Osteoblast (primary cell): ENCODE measurements at regions not wholly inside any gene's neighbourhood (a gene's known extent, or its start where the extent isn't known, plus 50 kb on each side); places are given as distances from the start of the nearest gene placed in this dataset.

Experiments
- DNase-seq: peaks from one replicate; pipeline ENCODE4 v3.0.0; 2011; ENCODE audit warnings: low spot score, mixed read lengths; ENCODE audit not compliant: insufficient read length; ENCODE audit errors: missing footprints
- H2AFZ ChIP-seq: 2 replicates; pipeline ENCODE4 v1.6.0; 2011; ENCODE audit warnings: mild to moderate bottlenecking, low read length
- H3K27ac ChIP-seq: 2 replicates; pipeline ENCODE4 v1.5.1; 2011; ENCODE audit warnings: mild to moderate bottlenecking, low read depth, low read length, moderate library complexity
- H3K27me3 ChIP-seq: 2 replicates; pipeline ENCODE4 v1.6.0; 2012; ENCODE audit warnings: mild to moderate bottlenecking, control low read depth, inconsistent platforms, low read length, moderate library complexity; ENCODE audit not compliant: insufficient read depth
- H3K36me3 ChIP-seq: 2 replicates; pipeline ENCODE4 v1.5.1; 2011; ENCODE audit warnings: mild to moderate bottlenecking, low read length, control low read depth, moderate library complexity; ENCODE audit not compliant: insufficient read depth
- H3K4me1 ChIP-seq: 2 replicates; pipeline ENCODE4 v1.5.1; 2011; ENCODE audit warnings: mild to moderate bottlenecking, low read length, control low read depth, moderate library complexity; ENCODE audit not compliant: insufficient read depth
- H3K4me2 ChIP-seq: 2 replicates; pipeline ENCODE4 v1.6.0; 2011; ENCODE audit warnings: mild to moderate bottlenecking, low read length; ENCODE audit not compliant: insufficient read depth
- H3K4me3 ChIP-seq: fragments of 200-600 bp; sonication (generic); 3 replicates; pipeline ENCODE4 v1.5.1; 2012; ENCODE audit warnings: mild to moderate bottlenecking, low read length, inconsistent platforms; ENCODE audit not compliant: insufficient read depth
- H3K79me2 ChIP-seq: 2 replicates; pipeline ENCODE4 v1.6.0; 2012; ENCODE audit warnings: mild to moderate bottlenecking, low read length, control low read depth, inconsistent platforms; ENCODE audit not compliant: insufficient read depth
- H3K9me3 ChIP-seq: 2 replicates; pipeline ENCODE4 v1.5.1; 2011; ENCODE audit warnings: low read depth, low read length, control low read depth
- H4K20me1 ChIP-seq: 2 replicates; pipeline ENCODE4 v1.6.0; 2012; ENCODE audit warnings: mild to moderate bottlenecking, low read length, control low read depth; ENCODE audit not compliant: insufficient read depth
- TF ChIP-seq, protein P1 (sequence below): IDR thresholded peaks from 2 replicates; pipeline ENCODE4 v1.5.1; 2011; ENCODE audit warnings: mild to moderate bottlenecking, low read depth, low read length, moderate library complexity; ENCODE audit errors: extremely low read depth

DNA sequence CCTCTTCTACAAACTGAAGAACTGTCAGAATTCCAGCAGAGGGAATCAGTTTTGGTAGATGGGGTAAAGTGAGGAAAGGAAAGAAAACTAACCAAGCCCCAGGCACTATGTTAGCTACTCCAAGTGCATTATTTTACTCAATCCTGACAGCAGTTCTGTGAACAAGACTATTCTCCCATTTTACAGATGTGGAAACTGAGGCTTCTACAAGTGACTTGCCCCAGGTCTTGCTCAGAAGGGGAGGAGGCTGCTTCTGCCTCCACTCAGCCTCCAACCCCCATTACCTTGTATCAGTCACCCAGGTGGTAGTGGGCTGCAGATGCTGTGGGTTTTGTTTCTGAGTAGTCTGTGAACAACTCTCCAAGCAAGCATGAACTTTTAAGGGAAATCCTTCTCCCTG, 315.2 kb upstream of the MAF start:
- Histone ChIP-seq H3K27ac (no peak overlapping the region), H3K36me3 (no peaks in the 10 kb centered on the region), H3K4me1 (no peaks in the 10 kb centered on the region), H3K4me3 (no peak overlapping the region), H4K20me1 (no peaks in the 10 kb centered on the region), H2AFZ (no peak overlapping the region), H3K79me2 (no peaks in the 10 kb centered on the region), H3K27me3 (no peaks in the 10 kb centered on the region), H3K4me2 (no peak overlapping the region), H3K9me3 (no peaks in the 10 kb centered on the region)
- TF ChIP-seq, protein P1, sequence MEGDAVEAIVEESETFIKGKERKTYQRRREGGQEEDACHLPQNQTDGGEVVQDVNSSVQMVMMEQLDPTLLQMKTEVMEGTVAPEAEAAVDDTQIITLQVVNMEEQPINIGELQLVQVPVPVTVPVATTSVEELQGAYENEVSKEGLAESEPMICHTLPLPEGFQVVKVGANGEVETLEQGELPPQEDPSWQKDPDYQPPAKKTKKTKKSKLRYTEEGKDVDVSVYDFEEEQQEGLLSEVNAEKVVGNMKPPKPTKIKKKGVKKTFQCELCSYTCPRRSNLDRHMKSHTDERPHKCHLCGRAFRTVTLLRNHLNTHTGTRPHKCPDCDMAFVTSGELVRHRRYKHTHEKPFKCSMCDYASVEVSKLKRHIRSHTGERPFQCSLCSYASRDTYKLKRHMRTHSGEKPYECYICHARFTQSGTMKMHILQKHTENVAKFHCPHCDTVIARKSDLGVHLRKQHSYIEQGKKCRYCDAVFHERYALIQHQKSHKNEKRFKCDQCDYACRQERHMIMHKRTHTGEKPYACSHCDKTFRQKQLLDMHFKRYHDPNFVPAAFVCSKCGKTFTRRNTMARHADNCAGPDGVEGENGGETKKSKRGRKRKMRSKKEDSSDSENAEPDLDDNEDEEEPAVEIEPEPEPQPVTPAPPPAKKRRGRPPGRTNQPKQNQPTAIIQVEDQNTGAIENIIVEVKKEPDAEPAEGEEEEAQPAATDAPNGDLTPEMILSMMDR: no peak
- no peak for DNase-seq

DNA sequence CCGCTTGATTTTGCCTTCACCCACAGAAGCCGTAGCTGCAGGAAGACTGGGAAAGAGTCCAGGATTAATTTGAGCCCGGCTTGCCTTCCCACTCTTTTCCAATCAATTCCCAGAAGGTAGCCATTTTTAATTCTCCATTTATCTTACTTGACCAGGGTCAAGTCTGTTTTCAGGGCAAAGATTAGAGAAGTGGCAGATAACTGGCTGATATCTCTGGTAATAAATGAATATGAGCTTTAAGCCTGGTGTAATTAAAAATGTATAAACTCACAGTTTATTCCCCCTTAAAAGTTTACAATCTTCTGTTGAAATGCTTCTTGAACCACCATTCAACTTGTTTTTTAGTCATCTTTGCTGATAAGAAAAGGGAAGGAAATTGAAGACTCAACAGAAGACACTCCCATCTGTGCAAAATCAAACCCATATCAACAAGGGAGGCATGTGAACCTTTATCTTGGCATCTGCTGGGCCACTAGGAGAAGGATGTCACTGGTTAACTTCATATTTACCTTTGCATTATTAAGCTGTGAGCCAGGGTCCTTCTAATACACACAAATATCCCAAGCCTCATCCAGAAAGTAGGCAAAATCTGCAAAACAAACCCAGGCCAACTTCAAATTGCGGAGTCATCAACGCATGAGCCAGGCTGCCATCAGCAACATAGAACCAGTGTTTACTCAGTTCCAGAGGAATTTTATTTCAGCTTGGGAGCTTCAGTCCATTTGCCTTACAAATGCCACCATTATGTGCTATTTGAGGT, 314.6 kb upstream of the MAF start:
- H3K4me1 ChIP-seq: no peaks in the 10 kb centered on the region
- no peak overlapping the region for H2AFZ ChIP-seq
- no peaks in the 10 kb centered on the region for H3K36me3 ChIP-seq
- DNase-seq: no peak
- H4K20me1 ChIP-seq: no peaks in the 10 kb centered on the region
- no peak overlapping the region for H3K4me3 ChIP-seq
- TF ChIP-seq, protein P1: no peak
- no peak overlapping the region for H3K27ac ChIP-seq
- H3K9me3 ChIP-seq: no peaks in the 10 kb centered on the region
- H3K27me3 ChIP-seq: no peaks in the 10 kb centered on the region
- no peak overlapping the region for H3K4me2 ChIP-seq
- H3K79me2 ChIP-seq: no peaks in the 10 kb centered on the region

DNA sequence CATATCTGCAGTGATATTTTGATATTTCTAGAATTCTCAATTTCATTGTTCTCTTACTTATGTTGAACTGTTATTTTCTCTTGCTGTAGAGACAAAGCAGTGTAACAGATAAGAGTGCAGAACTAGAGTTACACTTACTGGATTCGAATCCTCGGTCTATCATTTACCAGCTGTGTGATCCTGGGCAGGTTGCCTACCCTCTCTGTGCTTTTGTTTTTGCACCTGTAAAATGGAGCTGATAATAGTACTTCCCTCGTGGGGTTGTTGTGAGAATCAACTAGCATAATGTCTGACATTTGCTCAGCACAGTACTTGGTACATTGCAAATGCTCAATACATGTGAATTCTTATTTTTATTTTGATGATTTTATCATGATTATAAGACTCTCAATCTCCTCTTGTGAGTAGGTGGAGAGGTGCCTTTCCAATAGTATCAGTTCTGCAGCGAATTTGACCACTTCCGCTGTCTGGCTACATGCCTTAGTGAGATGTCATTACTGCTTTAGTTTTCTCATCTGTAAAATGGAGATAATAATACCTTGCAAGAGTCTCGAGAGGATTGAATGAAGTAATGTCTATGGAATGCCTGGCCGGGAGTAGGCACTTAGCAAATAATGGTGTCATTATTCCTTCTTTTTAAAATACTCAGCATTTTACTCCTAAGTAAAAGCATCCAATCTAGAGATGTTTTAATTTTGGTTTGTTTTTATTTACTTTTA, 312.2 kb upstream of the MAF start:
- TF ChIP-seq, protein P1: no peak
- H3K4me3 ChIP-seq: no peak overlapping the region
- DNase-seq: no peak
- no peak overlapping the region for H2AFZ ChIP-seq
- H3K27ac ChIP-seq: no peak overlapping the region
- no peaks in the 10 kb centered on the region for H4K20me1 ChIP-seq
- H3K9me3 ChIP-seq: no peaks in the 10 kb centered on the region
- H3K27me3 ChIP-seq: no peaks in the 10 kb centered on the region
- no peaks in the 10 kb centered on the region for H3K36me3 ChIP-seq
- no peaks in the 10 kb centered on the region for H3K4me1 ChIP-seq
- H3K79me2 ChIP-seq: no peaks in the 10 kb centered on the region
- H3K4me2 ChIP-seq: no peak overlapping the region

DNA sequence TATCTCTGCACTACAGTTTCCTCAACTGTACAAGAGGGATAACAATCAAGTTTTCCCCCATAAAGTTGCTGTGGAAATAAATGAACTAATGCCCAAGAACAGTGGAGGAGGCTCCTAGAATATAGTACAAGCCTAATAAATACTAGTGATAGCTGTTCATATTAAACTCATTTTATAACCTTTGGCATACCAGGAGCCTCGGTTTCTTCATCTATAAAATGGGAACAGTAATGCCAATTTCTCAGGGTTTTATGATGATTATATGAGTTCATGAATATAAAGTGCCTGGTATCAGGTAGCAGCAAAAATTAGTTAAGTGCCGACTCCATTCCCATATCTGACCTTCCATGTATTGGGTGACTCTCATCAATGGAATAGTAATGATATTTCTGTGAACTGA, 311.1 kb upstream of the MAF start:
- H3K27me3 ChIP-seq: no peaks in the 10 kb centered on the region
- DNase-seq: no peak
- no peak overlapping the region for H3K4me3 ChIP-seq
- no peaks in the 10 kb centered on the region for H3K79me2 ChIP-seq
- no peaks in the 10 kb centered on the region for H3K4me1 ChIP-seq
- H4K20me1 ChIP-seq: no peaks in the 10 kb centered on the region
- no peak overlapping the region for H3K27ac ChIP-seq
- H3K4me2 ChIP-seq: no peak overlapping the region
- no peaks in the 10 kb centered on the region for H3K36me3 ChIP-seq
- TF ChIP-seq, protein P1: no peak
- no peaks in the 10 kb centered on the region for H3K9me3 ChIP-seq
- no peak overlapping the region for H2AFZ ChIP-seq
